ENCODE measurements at regions not wholly inside any gene's neighbourhood (a gene's known extent, or its start where the extent isn't known, plus 50 kb on each side); places are given as distances from the start of the nearest gene placed in this dataset.

GRCh38 chr14:101409006-101409543, 152.2 kb upstream of the DIO3 start:
- peak; percentile 4; the same call in 1 of the 2 replicates for ATAC-seq (ENCODE audit: low read depth)
- peak overlapping the region; percentile 86; the same call in 1 of the 2 replicates for H3K27ac ChIP-seq (ENCODE audit: insufficient read depth, low read length)
- WGBS, 2 experiments (ENCODE audit: extremely low coverage in 2 of 2, insufficient read length in 1 of 2), result 96% methylated on average over 8 of the region's 19 CpGs; no CpG with 5 or more reads in 1 of the 2 experiments

More at GRCh38 chr14:101409006-101409543, 152.2 kb upstream of the DIO3 start:
- no peak for DNase-seq
- Histone ChIP-seq H3K9me3 (ENCODE audit: control insufficient read depth, insufficient read depth, low read length) (no peaks in the 10 kb centered on the region), H2BK120ac (ENCODE audit: low read depth, low read length) (peak overlapping the region; percentile 6; the same call in 1 of the 2 replicates), H4K5ac (ENCODE audit: low read depth, low read length) (no peak overlapping the region; the same call in 1 of the 2 replicates), H4K20me1 (ENCODE audit: insufficient read depth, low read length) (no peaks in the 10 kb centered on the region), H2AK5ac (ENCODE audit: low read depth, low read length) (peak overlapping the region; percentile 78), H3K23ac (ENCODE audit: low read depth, low read length) (no peak overlapping the region), H3K27me3 (ENCODE audit: control insufficient read depth, insufficient read depth, low read length) (no peaks in the 10 kb centered on the region), H3K79me1 (ENCODE audit: low read depth in 1 of 2, low read length in 2 of 2) (no peaks in the 10 kb centered on the region), H3K4ac (ENCODE audit: low read depth, low read length) (no peak overlapping the region; the same call in 1 of the 2 replicates), H3K4me2 (ENCODE audit: low read depth, low read length) (no peak overlapping the region; the same call in 1 of the 2 replicates), H2BK20ac (ENCODE audit: low read depth, low read length) (no peak overlapping the region), H2BK15ac (ENCODE audit: low read depth, low read length) (no peak overlapping the region), H2AK9ac (replicated peaks; ENCODE audit: low read depth, low read length, poor library complexity) (peak overlapping the region; percentile 18), H3K36me3 (ENCODE audit: control insufficient read depth, insufficient read depth, low read length) (no peaks in the 10 kb centered on the region), H3K4me3 (ENCODE audit: insufficient read depth, low read depth, low read length) (no peak overlapping the region), H3K18ac (ENCODE audit: low read depth, low read length) (peak overlapping the region; percentile 48; the same call in 1 of the 2 replicates), H3K9me1 (ENCODE audit: insufficient read depth, low read length) (0 out of 2 replicates have a peak, but pooled peaks cover 8% of the 10 kb centered on the region), H2BK5ac (ENCODE audit: low read depth, low read length, poor library complexity, severe bottlenecking) (no peak overlapping the region), H3K4me1 (ENCODE audit: control insufficient read depth, insufficient read depth, low read length) (peaks cover 24% of the 10 kb centered on the region), H3K56ac (ENCODE audit: extremely low read depth, insufficient read depth, low read length) (no peak overlapping the region), H4K8ac (ENCODE audit: low read depth in 2 of 2, low read length in 2 of 2) (no peak overlapping the region), H2AFZ (replicated peaks; ENCODE audit: low read length, poor library complexity) (peak overlapping the region; percentile 58), H3K9ac (ENCODE audit: low read depth, low read length) (no peak overlapping the region), H3K14ac (replicated peaks; ENCODE audit: low read depth, low read length) (no peak overlapping the region), H4K91ac (ENCODE audit: insufficient read depth, low read depth, low read length) (peak overlapping the region; percentile 38; the same call in 1 of the 2 replicates)
- peak; percentile 75 for TF ChIP-seq MAFK (IDR thresholded peaks at IDR 0.05; ENCODE audit: low read depth, low read length)
- no peak for TF ChIP-seq CHD1 (IDR thresholded peaks at IDR 0.05; ENCODE audit: low read depth, low read length)
- no peak for TF ChIP-seq USF2 (IDR thresholded peaks at IDR 0.05; ENCODE audit: low read depth, low read length)
- CTCF ChIA-PET, result interaction anchor here (1.5 kb wide), 1 partner anchor 12 kb away, joined by 3 read pairs; no protein-coding TSS in a partner anchor
- no TSS peak for BruUV-seq (replicated peaks)
- dilution Hi-C loops (cut with HindIII; ENCODE audit: low sequenced_read_pairs, unreplicated experiment) (no loop called here), in situ Hi-C loops (cut with MboI; ENCODE audit: low sequenced_read_pairs) (no loop called here), intact Hi-C loops (cut with micrococcal nuclease) (no loop called here)
- POLR2A ChIA-PET (ENCODE audit: unreplicated experiment), result no interaction called here
